MM.1S (cell line): ENCODE measurements at regions not wholly inside any gene's neighbourhood (a gene's known extent, or its start where the extent isn't known, plus 50 kb on each side); places are given as distances from the start of the nearest gene placed in this dataset.
"Not testable (repeated sequence)": the region's sequence is repeated elsewhere in the genome, so short reads cannot be mapped to it uniquely, and the experiment has no call there.

Source experiments
- DNase-seq: peaks from one replicate; pipeline ENCODE4 v3.0.0-alpha.2; 2015
- H2AFZ ChIP-seq: fragments of 300-600 bp; sonication (generic); 2 replicates; pipeline ENCODE4 v1.6.0; 2016; ENCODE audit warnings: antibody characterized with exemption, low read length
- H3F3A ChIP-seq: fragments of 300-600 bp; sonication (generic); 2 replicates; pipeline ENCODE4 v1.6.1; 2016; ENCODE audit warnings: mild to moderate bottlenecking, antibody characterized with exemption, low read length, moderate library complexity, mixed read lengths; ENCODE audit not compliant: insufficient read depth
- H3K27ac ChIP-seq: fragments of 300-600 bp; sonication (generic); 2 replicates; pipeline ENCODE4 v1.5.1; 2016; ENCODE audit warnings: mild to moderate bottlenecking, low read length
- H3K27me3 ChIP-seq: fragments of 300-600 bp; sonication (generic); replicated peaks from 2 replicates; pipeline ENCODE4 v1.6.0; 2016; ENCODE audit warnings: low read length; ENCODE audit not compliant: insufficient read depth
- H3K36me3 ChIP-seq: fragments of 300-600 bp; sonication (generic); replicated peaks from 2 replicates; pipeline ENCODE4 v1.6.1; 2016; ENCODE audit warnings: mild to moderate bottlenecking, low read length, mixed read lengths; ENCODE audit not compliant: insufficient read depth
- H3K4me1 ChIP-seq: fragments of 300-600 bp; sonication (generic); 2 replicates; pipeline ENCODE4 v1.6.1; 2016; ENCODE audit warnings: low read length, mixed read lengths
- H3K4me2 ChIP-seq: fragments of 300-600 bp; sonication (generic); 2 replicates; pipeline ENCODE4 v1.6.0; 2016; ENCODE audit warnings: low read depth, low read length
- H3K4me3 ChIP-seq: fragments of 300-600 bp; sonication (generic); 2 replicates; pipeline ENCODE4 v1.5.1; 2016; ENCODE audit warnings: low read length, mixed read lengths
- H3K79me2 ChIP-seq: fragments of 300-600 bp; sonication (generic); 2 replicates; pipeline ENCODE4 v1.6.1; 2016; ENCODE audit warnings: mixed run types, low read length, mixed read lengths
- H3K9ac ChIP-seq: fragments of 300-600 bp; sonication (generic); 2 replicates; pipeline ENCODE4 v1.6.1; 2016; ENCODE audit warnings: low read length, mixed read lengths
- H3K9me2 ChIP-seq: fragments of 300-600 bp; sonication (generic); replicated peaks from 2 replicates; pipeline ENCODE4 v1.6.1; 2016; ENCODE audit warnings: mild to moderate bottlenecking, low read length, mixed read lengths; ENCODE audit not compliant: insufficient read depth
- H3K9me3 ChIP-seq: fragments of 300-600 bp; sonication (generic); replicated peaks from 2 replicates; pipeline ENCODE4 v1.6.1; 2016; ENCODE audit warnings: mild to moderate bottlenecking, low read length, mixed read lengths; ENCODE audit not compliant: insufficient read depth
- H4K20me1 ChIP-seq: fragments of 300-600 bp; sonication (generic); 2 replicates; pipeline ENCODE4 v1.6.1; 2016; ENCODE audit warnings: mild to moderate bottlenecking, low read length, moderate library complexity, mixed read lengths; ENCODE audit not compliant: insufficient read depth
- EZH2 ChIP-seq: fragments of 300-600 bp; sonication (generic); optimal IDR thresholded peaks from 2 replicates; pipeline ENCODE3; 2017; ENCODE audit warnings: low read depth, mild to moderate bottlenecking, antibody characterized with exemption, low read length, mixed read lengths
- EZH2phosphoT487 ChIP-seq: fragments of 300-600 bp; sonication (generic); IDR thresholded peaks from 2 replicates; pipeline ENCODE4 v1.6.1; 2018; ENCODE audit warnings: antibody characterized with exemption, low read length
- TF ChIP-seq, protein P1 (sequence below): fragments of 300-600 bp; sonication (generic); IDR thresholded peaks from 2 replicates; pipeline ENCODE4 v1.5.1; 2016; ENCODE audit warnings: antibody characterized with exemption, low read length, mixed read lengths

DNA sequence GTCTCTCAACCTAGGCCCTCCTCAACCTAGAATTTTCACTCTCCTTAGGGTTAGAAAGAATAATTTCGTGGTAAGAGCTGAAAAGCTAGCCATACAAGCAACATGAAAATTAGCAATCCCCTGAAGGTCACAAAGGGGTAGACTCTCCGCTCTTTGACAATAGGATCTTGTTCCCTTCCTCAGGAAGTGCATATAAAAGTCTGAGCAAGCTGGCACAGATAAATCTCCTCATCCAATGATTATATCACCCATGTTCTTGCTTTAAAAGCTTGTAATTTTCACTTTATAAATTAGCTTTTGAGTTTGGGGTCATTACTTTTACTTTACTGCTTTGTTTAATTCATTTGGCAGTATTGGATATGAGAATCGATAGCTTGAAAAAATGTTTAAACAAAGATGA, 852.3 kb upstream of the CRIM1 start:
- DNase-seq, result no peak
- Histone ChIP-seq H4K20me1 (no peaks in the 10 kb centered on the region), H3F3A (no peaks in the 10 kb centered on the region), H3K27ac (no peak overlapping the region), H3K4me1 (no peaks in the 10 kb centered on the region), H3K27me3 (no peaks in the 10 kb centered on the region), H3K9me2 (no peaks in the 10 kb centered on the region), H3K4me2 (no peak overlapping the region), H3K36me3 (no peaks in the 10 kb centered on the region), H3K9me3 (no peaks in the 10 kb centered on the region), H3K79me2 (no peaks in the 10 kb centered on the region), H3K4me3 (no peak overlapping the region), H2AFZ (no peak overlapping the region), H3K9ac (no peak overlapping the region)
- TF ChIP-seq EZH2, result no peak
- TF ChIP-seq, protein P1, sequence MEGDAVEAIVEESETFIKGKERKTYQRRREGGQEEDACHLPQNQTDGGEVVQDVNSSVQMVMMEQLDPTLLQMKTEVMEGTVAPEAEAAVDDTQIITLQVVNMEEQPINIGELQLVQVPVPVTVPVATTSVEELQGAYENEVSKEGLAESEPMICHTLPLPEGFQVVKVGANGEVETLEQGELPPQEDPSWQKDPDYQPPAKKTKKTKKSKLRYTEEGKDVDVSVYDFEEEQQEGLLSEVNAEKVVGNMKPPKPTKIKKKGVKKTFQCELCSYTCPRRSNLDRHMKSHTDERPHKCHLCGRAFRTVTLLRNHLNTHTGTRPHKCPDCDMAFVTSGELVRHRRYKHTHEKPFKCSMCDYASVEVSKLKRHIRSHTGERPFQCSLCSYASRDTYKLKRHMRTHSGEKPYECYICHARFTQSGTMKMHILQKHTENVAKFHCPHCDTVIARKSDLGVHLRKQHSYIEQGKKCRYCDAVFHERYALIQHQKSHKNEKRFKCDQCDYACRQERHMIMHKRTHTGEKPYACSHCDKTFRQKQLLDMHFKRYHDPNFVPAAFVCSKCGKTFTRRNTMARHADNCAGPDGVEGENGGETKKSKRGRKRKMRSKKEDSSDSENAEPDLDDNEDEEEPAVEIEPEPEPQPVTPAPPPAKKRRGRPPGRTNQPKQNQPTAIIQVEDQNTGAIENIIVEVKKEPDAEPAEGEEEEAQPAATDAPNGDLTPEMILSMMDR, result no peak

DNA sequence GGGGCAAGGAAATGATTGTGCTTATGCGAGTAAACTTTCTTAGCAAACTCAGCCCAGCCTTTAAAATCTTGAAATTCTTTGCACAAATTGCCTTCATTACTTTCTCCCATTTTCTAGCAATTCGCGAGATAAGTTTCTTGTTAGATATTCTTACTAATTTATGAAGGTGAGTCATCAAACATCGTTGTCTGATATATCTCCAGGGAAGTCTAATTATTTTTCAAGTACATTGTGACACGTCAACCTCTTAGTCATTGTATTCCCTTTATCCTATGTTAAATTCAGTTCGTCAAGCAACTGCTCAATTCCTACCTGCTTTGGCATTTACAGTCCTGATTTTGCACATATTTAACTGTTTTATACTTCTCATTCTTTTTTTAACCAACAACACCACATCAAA, 854.5 kb upstream of the CRIM1 start:
- Histone ChIP-seq H3K9ac (no peak overlapping the region), H3K9me2 (no peaks in the 10 kb centered on the region), H3K79me2 (no peaks in the 10 kb centered on the region), H3K27ac (no peak overlapping the region), H3K36me3 (no peaks in the 10 kb centered on the region), H3K4me2 (no peak overlapping the region), H3K9me3 (no peaks in the 10 kb centered on the region), H2AFZ (no peak overlapping the region), H3K4me1 (no peaks in the 10 kb centered on the region), H4K20me1 (no peaks in the 10 kb centered on the region), H3K4me3 (no peak overlapping the region), H3F3A (no peaks in the 10 kb centered on the region), H3K27me3 (no peaks in the 10 kb centered on the region)
- TF ChIP-seq EZH2 (no peak), EZH2phosphoT487 (no peak)
- TF ChIP-seq, protein P1, result no peak
- DNase-seq, result no peak

DNA sequence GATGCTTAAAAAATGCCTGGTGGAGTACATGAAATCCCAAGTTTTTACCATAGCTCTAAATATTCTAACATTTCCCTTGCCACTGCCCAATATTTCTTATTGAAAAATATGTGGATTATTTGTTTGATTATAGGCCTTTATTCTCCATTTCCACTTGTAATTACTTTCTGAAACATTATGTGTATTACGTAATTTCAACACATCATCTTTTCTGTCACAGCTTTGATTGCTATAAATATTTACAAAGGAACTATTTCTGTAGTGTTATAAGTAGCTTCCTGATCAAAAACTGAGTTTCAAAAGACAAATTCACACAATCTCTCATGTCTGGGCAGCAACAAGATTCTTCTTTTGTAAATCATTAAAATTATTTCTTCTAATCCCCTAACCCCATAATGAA, 859.6 kb upstream of the CRIM1 start:
- no peak overlapping the region for H2AFZ ChIP-seq
- H3K4me1 ChIP-seq, result no peaks in the 10 kb centered on the region
- no peak overlapping the region for H3K9ac ChIP-seq
- H4K20me1 ChIP-seq, result no peaks in the 10 kb centered on the region
- H3F3A ChIP-seq, result no peaks in the 10 kb centered on the region
- no peaks in the 10 kb centered on the region for H3K9me2 ChIP-seq
- H3K79me2 ChIP-seq, result no peaks in the 10 kb centered on the region
- H3K27me3 ChIP-seq, result no peaks in the 10 kb centered on the region
- no peaks in the 10 kb centered on the region for H3K9me3 ChIP-seq
- H3K27ac ChIP-seq, result no peak overlapping the region
- H3K4me2 ChIP-seq, result no peak overlapping the region
- no peak overlapping the region for H3K4me3 ChIP-seq
- H3K36me3 ChIP-seq, result no peaks in the 10 kb centered on the region
- no peak for DNase-seq
- TF ChIP-seq EZH2, result no peak
- TF ChIP-seq EZH2phosphoT487, result no peak
- TF ChIP-seq, protein P1, result no peak

DNA sequence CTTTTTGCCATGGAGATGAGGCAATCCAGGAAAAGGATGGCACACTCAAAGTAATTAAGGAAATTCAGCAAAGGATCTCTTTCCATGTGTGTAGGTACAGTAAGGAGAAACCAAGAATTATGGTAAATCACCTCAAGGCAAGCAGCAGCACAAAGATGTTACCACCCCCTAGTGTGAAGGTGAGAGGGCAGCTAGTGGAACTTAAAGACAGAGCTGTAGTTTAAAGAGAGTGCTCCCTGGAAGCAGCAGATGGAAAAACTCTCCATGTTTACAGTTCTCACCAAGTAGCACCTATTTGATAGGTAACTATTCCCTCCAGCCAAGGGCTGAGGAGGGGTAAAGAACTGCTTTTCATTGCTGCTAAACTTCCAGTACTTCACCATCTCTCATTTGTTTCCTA, 860.4 kb upstream of the CRIM1 start:
- Histone ChIP-seq H3K4me1 (no peaks in the 10 kb centered on the region), H3K4me3 (no peak overlapping the region), H3K27me3 (no peaks in the 10 kb centered on the region), H3K9me2 (no peaks in the 10 kb centered on the region), H3K4me2 (no peak overlapping the region), H3K36me3 (no peaks in the 10 kb centered on the region), H3K9me3 (no peaks in the 10 kb centered on the region), H2AFZ (no peak overlapping the region), H3K9ac (no peak overlapping the region), H3K79me2 (no peaks in the 10 kb centered on the region), H3K27ac (no peak overlapping the region), H4K20me1 (no peaks in the 10 kb centered on the region), H3F3A (no peaks in the 10 kb centered on the region)
- no peak for DNase-seq
- no peak for TF ChIP-seq EZH2phosphoT487
- TF ChIP-seq, protein P1, result 0 out of 2 replicates have a peak, but pooled peaks have one; percentile 3

DNA sequence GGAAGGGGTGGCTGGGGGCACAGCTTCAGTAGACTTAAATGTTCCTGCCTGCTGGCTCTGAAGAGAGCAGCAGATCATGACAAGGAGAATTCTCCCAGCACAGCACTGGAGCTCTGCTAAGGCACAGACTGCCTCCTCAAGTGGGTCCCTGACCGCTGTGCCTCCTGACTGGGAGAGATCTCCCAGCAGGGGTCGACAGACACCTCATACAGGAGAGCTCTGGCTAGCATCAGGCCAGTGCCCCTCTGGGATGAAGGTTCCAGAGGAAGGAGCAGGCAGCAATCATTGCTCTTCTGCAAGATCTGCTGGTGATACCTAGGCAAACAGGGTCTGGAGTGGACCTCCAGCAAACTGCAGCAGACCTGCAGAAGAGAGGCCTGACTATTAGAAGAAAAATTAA, 877.5 kb upstream of the CRIM1 start:
- H3K9me3 ChIP-seq, H3F3A ChIP-seq: not testable (repeated sequence)

More for the DNA sequence above, 877.5 kb upstream of the CRIM1 start:
- not testable (repeated sequence) for H2AFZ ChIP-seq, DNase-seq, H3K36me3 ChIP-seq, H3K4me2 ChIP-seq, H3K4me3 ChIP-seq, H3K27me3 ChIP-seq, H3K4me1 ChIP-seq, H3K27ac ChIP-seq, H3K79me2 ChIP-seq, H3K9ac ChIP-seq, H3K9me2 ChIP-seq, H4K20me1 ChIP-seq
